Fibroblast of lung (primary cell): ENCODE measurements at regions not wholly inside any gene's neighbourhood (a gene's known extent, or its start where the extent isn't known, plus 50 kb on each side); places are given as distances from the start of the nearest gene placed in this dataset.

Experiments used
- DNase-seq, 2 donors: peaks; one replicate each; pipeline versions ENCODE4 v3.0.0 to v3.0.0-alpha.2; 2010; ENCODE audit warnings: low read depth in 2 of 2
- H2AFZ ChIP-seq: 2 replicates; pipeline ENCODE4 v1.5.1; 2012; ENCODE audit warnings: low read length, control low read depth, inconsistent platforms
- H3K27ac ChIP-seq: 2 replicates; pipeline ENCODE4 v1.5.1; 2011; ENCODE audit warnings: low read length, control low read depth; ENCODE audit not compliant: insufficient read depth
- H3K27me3 ChIP-seq: 2 replicates; pipeline ENCODE4 v1.5.1; 2011; ENCODE audit warnings: mild to moderate bottlenecking, low read length; ENCODE audit not compliant: control insufficient read depth, insufficient read depth
- H3K36me3 ChIP-seq: 2 replicates; pipeline ENCODE4 v1.5.1; 2011; ENCODE audit warnings: low read length; ENCODE audit not compliant: control insufficient read depth, insufficient read depth
- H3K4me1 ChIP-seq: 2 replicates; pipeline ENCODE4 v1.5.1; 2011; ENCODE audit warnings: low read length; ENCODE audit not compliant: control insufficient read depth, insufficient read depth; ENCODE audit errors: extremely low read depth
- H3K4me2 ChIP-seq: 2 replicates; pipeline ENCODE4 v1.5.1; 2011; ENCODE audit warnings: low read length, control low read depth; ENCODE audit not compliant: insufficient read depth; ENCODE audit errors: extremely low read depth
- H3K4me3 ChIP-seq, 4 experiments: fragments of 200-600 bp in 1 of 4; sonication (generic) in 1 of 4; replicated peaks in 1 of 4; 2 replicates each; pipeline ENCODE4 v1.5.1; 2011 to 2016; ENCODE audit warnings: low read length in 4 of 4, low read depth in 3 of 4, mild to moderate bottlenecking in 3 of 4, control low read depth in 2 of 4, inconsistent platforms in 1 of 4, mixed read lengths in 1 of 4; ENCODE audit not compliant: insufficient read depth in 1 of 4; ENCODE audit errors: control extremely low read depth in 1 of 4
- H3K79me2 ChIP-seq: 2 replicates; pipeline ENCODE4 v1.5.1; 2012; ENCODE audit warnings: mild to moderate bottlenecking, low read length, inconsistent platforms; ENCODE audit not compliant: control insufficient read depth, insufficient read depth
- H3K9ac ChIP-seq: 2 replicates; pipeline ENCODE4 v1.5.1; 2011; ENCODE audit warnings: mild to moderate bottlenecking, low read length, control low read depth; ENCODE audit not compliant: insufficient read depth
- H3K9me3 ChIP-seq: 2 replicates; pipeline ENCODE4 v1.5.1; 2012; ENCODE audit warnings: low read depth, low read length; ENCODE audit not compliant: control insufficient read depth, insufficient read depth
- H4K20me1 ChIP-seq: 2 replicates; pipeline ENCODE4 v1.5.1; 2011; ENCODE audit warnings: low read length; ENCODE audit not compliant: control insufficient read depth, insufficient read depth; ENCODE audit errors: extremely low read depth
- CTCF ChIP-seq, 2 donors: IDR thresholded peaks in 1 of 2; conservative IDR thresholded peaks in 1 of 2; 1 replicate in 1 of 2; 2 replicates in 1 of 2; pipeline ENCODE4 v1.5.1; 2011 to 2012; ENCODE audit warnings: low read length in 2 of 2, control low read depth in 1 of 2, inconsistent platforms in 1 of 2, low read depth in 1 of 2, mild to moderate bottlenecking in 1 of 2
- EZH2 ChIP-seq: IDR thresholded peaks from 2 replicates; pipeline ENCODE4 v1.5.1; 2012; ENCODE audit warnings: low read length, control low read depth, mild to moderate bottlenecking; ENCODE audit errors: missing control alignments

GRCh38 chr12:68422956-68423574, 90.9 kb upstream of the MDM1 start:
- Histone ChIP-seq H3K9ac (no peak overlapping the region), H3K27ac (no peak overlapping the region), H3K9me3 (no peaks in the 10 kb centered on the region), H3K36me3 (no peaks in the 10 kb centered on the region), H4K20me1 (no peaks in the 10 kb centered on the region), H3K4me2 (no peak overlapping the region), H3K79me2 (no peaks in the 10 kb centered on the region), H3K27me3 (no peaks in the 10 kb centered on the region), H2AFZ (no peak overlapping the region), H3K4me1 (peaks cover 2% of the 10 kb centered on the region), H3K4me3 (no peak overlapping the region)
- TF ChIP-seq CTCF (conservative IDR thresholded peaks at IDR 0.05 in 1 of 2, IDR thresholded peaks at IDR 0.05 in 1 of 2; ENCODE audit: low read depth in 1 of 2, low read length in 2 of 2) (no peak), EZH2 (no peak)
- peak; percentile 34 to 72 for DNase-seq

- Histone ChIP-seq H3K4me2 (no peak overlapping the region), H4K20me1 (no peaks in the 10 kb centered on the region), H2AFZ (no peak overlapping the region), H3K4me1 (no peaks in the 10 kb centered on the region), H3K36me3 (no peaks in the 10 kb centered on the region), H3K9ac (no peak overlapping the region), H3K27me3 (no peaks in the 10 kb centered on the region), H3K79me2 (no peaks in the 10 kb centered on the region), H3K27ac (peak overlapping the region; percentile 49), H3K4me3 (no peak overlapping the region), H3K9me3 (no peaks in the 10 kb centered on the region)
- TF ChIP-seq CTCF (conservative IDR thresholded peaks at IDR 0.05 in 1 of 2, IDR thresholded peaks at IDR 0.05 in 1 of 2; ENCODE audit: low read depth in 1 of 2, low read length in 2 of 2) (no peak), EZH2 (no peak)
- DNase-seq, result peak; percentile 44 to 94
Measured at GRCh38 chr12:68425998-68426397, 93.8 kb upstream of the MDM1 start.

GRCh38 chr12:68428211-68428610, 96.0 kb upstream of the MDM1 start:
- H2AFZ ChIP-seq, result no peak overlapping the region
- TF ChIP-seq CTCF (conservative IDR thresholded peaks at IDR 0.05 in 1 of 2, IDR thresholded peaks at IDR 0.05 in 1 of 2; ENCODE audit: low read depth in 1 of 2, low read length in 2 of 2), result no peak
- no peak for TF ChIP-seq EZH2
- H3K9ac ChIP-seq, result no peak overlapping the region
- H3K4me3 ChIP-seq, result no peak overlapping the region
- no peaks in the 10 kb centered on the region for H4K20me1 ChIP-seq
- H3K4me2 ChIP-seq, result no peak overlapping the region
- no peaks in the 10 kb centered on the region for H3K36me3 ChIP-seq
- no peaks in the 10 kb centered on the region for H3K9me3 ChIP-seq
- peak in 1 of 2 donors; percentile 57 for DNase-seq
- no peaks in the 10 kb centered on the region for H3K4me1 ChIP-seq
- no peak overlapping the region for H3K27ac ChIP-seq
- H3K27me3 ChIP-seq, result no peaks in the 10 kb centered on the region
- no peaks in the 10 kb centered on the region for H3K79me2 ChIP-seq
